ENCODE measurements at regions not wholly inside any gene's neighbourhood (a gene's known extent, or its start where the extent isn't known, plus 50 kb on each side); places are given as distances from the start of the nearest gene placed in this dataset.

- no peaks in the 10 kb centered on the region for H3K27me3 Mint-ChIP-seq (ENCODE audit: low read depth)
- no peak overlapping the region for H3K4me3 Mint-ChIP-seq
- peak overlapping the region; percentile 81 to 88 (median 82) for H3K27ac Mint-ChIP-seq
- no peak for TF ChIP-seq CTCF (IDR thresholded peaks at IDR 0.05; ENCODE audit: unreplicated experiment in 3 of 3)
- no peaks in the 10 kb centered on the region for H3K36me3 Mint-ChIP-seq (ENCODE audit: low read depth)
- peaks cover 7% of the 10 kb centered on the region for H3K9me3 Mint-ChIP-seq
- H3K4me1 Mint-ChIP-seq: peaks cover 5% of the 10 kb centered on the region
Observed at GRCh38 chr14:84403585-84403984, 1126.4 kb upstream of the FLRT2 start.

GRCh38 chr14:84404246-84404645, 1125.7 kb upstream of the FLRT2 start:
- H3K4me3 Mint-ChIP-seq: no peak overlapping the region
- H3K27me3 Mint-ChIP-seq (ENCODE audit: low read depth): no peaks in the 10 kb centered on the region
- H3K9me3 Mint-ChIP-seq: peaks cover 7% of the 10 kb centered on the region
- no peaks in the 10 kb centered on the region for H3K36me3 Mint-ChIP-seq (ENCODE audit: low read depth)
- H3K27ac Mint-ChIP-seq: peak overlapping the region; percentile 81 to 88 (median 82)
- H3K4me1 Mint-ChIP-seq: peaks cover 5% of the 10 kb centered on the region
- TF ChIP-seq CTCF (IDR thresholded peaks at IDR 0.05; ENCODE audit: unreplicated experiment in 3 of 3): no peak

GRCh38 chr14:84409435-84409834, 1120.5 kb upstream of the FLRT2 start:
- no peak overlapping the region for H3K27ac Mint-ChIP-seq
- H3K36me3 Mint-ChIP-seq (ENCODE audit: low read depth): no peaks in the 10 kb centered on the region
- H3K9me3 Mint-ChIP-seq: peaks cover 40% of the 10 kb centered on the region
- H3K4me1 Mint-ChIP-seq: no peaks in the 10 kb centered on the region
- no peak overlapping the region for H3K4me3 Mint-ChIP-seq
- no peaks in the 10 kb centered on the region for H3K27me3 Mint-ChIP-seq (ENCODE audit: low read depth)
- TF ChIP-seq CTCF (IDR thresholded peaks at IDR 0.05; ENCODE audit: unreplicated experiment in 3 of 3): no peak

GRCh38 chr14:84410344-84410743, 1119.6 kb upstream of the FLRT2 start:
- Mint-ChIP-seq H3K4me1 (no peaks in the 10 kb centered on the region), H3K4me3 (no peak overlapping the region), H3K27me3 (ENCODE audit: low read depth) (no peaks in the 10 kb centered on the region), H3K36me3 (ENCODE audit: low read depth) (no peaks in the 10 kb centered on the region), H3K27ac (no peak overlapping the region), H3K9me3 (peaks cover 40% of the 10 kb centered on the region)
- TF ChIP-seq CTCF (IDR thresholded peaks at IDR 0.05; ENCODE audit: unreplicated experiment in 3 of 3): no peak

DNA sequence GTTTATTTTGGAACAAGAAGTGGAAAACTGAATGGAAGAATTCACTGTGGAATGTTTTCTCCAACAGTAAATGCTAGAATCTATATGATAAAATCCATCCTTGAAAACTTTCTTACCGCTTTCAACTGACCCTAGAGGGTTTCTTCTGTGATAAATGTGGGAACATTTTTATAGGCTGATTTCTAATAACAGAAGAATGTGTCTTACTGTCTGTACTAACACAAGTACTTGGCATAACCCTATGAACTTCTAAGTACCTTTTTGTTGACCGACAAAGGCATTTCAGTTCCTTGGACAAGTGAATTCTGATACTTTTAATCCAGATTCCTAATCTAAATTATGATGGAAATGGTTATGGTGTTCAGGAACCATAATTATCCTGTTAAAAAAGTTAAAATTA, 1109.7 kb upstream of the FLRT2 start:
- no peak for TF ChIP-seq CTCF (IDR thresholded peaks at IDR 0.05; ENCODE audit: unreplicated experiment in 3 of 3)
- Mint-ChIP-seq H3K27ac (no peak overlapping the region), H3K36me3 (ENCODE audit: low read depth) (no peaks in the 10 kb centered on the region), H3K27me3 (ENCODE audit: low read depth) (no peaks in the 10 kb centered on the region), H3K4me3 (no peak overlapping the region), H3K9me3 (peaks cover 12% of the 10 kb centered on the region), H3K4me1 (no peaks in the 10 kb centered on the region)

DNA sequence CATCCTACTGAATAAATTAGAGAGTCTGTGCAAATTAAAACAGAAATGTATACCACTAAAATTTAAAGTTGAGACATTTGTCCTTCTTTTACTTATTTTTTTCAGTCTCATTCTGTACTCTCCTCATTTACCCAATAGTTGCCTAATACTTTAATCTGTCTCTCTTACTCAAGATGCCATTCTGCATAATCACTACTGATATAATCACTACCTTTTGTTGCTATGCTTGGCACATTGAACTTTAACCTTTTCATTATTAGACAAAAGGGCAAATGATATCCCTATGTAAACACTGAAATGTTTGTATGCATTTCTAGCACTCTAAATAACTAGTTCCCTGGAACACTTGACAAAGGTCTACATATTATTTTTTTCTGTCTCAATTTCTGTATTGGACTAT, 1108.3 kb upstream of the FLRT2 start:
- Mint-ChIP-seq H3K4me3 (no peak overlapping the region), H3K27ac (no peak overlapping the region), H3K27me3 (ENCODE audit: low read depth) (no peaks in the 10 kb centered on the region), H3K36me3 (ENCODE audit: low read depth) (no peaks in the 10 kb centered on the region), H3K4me1 (no peaks in the 10 kb centered on the region), H3K9me3 (peaks cover 12% of the 10 kb centered on the region)
- no peak for TF ChIP-seq CTCF (IDR thresholded peaks at IDR 0.05; ENCODE audit: unreplicated experiment in 3 of 3)
